ENCODE measurements at regions not wholly inside any gene's neighbourhood (a gene's known extent, or its start where the extent isn't known, plus 50 kb on each side); places are given as distances from the start of the nearest gene placed in this dataset.
"Not testable (repeated sequence)": the region's sequence is repeated elsewhere in the genome, so short reads cannot be mapped to it uniquely, and the experiment has no call there.

DNA sequence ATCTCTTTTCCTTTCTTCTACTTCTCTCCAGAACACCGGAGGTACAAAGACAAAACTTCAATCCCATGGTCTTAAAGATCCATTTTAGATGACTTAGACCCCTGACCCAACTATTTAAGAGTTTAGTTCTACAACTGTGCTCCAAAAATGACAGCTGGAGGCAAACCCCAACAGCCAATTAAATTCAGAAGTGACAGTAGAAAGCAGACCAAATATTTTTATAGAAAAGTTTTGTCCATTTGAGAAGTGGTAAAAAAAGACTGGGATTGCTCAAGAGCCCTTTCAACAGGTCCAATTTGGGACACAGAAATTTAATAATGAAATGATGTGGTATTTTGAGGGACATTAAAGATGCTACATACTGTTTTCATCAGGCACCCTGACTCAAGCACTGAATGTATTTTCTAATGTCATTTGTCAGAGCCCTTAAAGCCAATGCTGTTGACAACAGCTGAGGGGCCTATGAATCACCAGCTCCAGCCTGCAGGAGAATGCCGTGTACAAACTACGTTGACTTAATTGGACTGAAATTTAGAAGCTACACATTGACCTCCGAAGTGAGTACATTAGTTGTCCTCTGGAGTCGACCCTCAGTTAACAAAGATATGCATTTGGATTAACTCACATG lies 147.5 kb upstream of the PIK3R1 start:
- no peak for DNase-seq (ENCODE audit: low read depth)

DNA sequence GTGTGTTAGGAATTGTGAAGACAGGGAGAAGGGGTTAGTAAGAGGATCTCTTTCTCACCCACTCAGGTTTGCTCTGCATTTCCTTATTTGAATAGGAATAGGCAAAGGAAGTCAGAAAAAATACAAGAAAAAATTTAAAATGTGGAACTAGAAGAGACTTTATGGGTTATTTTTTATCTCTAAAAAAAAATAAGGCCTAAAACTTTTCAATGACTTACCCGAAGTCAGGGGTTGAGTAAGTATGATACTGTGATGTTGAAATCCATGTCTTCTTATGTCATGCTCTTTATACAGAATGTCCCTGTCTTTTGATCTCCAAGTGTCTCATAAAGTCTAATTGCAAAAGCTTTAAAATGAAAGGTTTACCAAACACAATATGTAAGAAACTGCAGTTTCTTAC lies 148.3 kb upstream of the PIK3R1 start:
- DNase-seq (ENCODE audit: low read depth), result no peak

DNA sequence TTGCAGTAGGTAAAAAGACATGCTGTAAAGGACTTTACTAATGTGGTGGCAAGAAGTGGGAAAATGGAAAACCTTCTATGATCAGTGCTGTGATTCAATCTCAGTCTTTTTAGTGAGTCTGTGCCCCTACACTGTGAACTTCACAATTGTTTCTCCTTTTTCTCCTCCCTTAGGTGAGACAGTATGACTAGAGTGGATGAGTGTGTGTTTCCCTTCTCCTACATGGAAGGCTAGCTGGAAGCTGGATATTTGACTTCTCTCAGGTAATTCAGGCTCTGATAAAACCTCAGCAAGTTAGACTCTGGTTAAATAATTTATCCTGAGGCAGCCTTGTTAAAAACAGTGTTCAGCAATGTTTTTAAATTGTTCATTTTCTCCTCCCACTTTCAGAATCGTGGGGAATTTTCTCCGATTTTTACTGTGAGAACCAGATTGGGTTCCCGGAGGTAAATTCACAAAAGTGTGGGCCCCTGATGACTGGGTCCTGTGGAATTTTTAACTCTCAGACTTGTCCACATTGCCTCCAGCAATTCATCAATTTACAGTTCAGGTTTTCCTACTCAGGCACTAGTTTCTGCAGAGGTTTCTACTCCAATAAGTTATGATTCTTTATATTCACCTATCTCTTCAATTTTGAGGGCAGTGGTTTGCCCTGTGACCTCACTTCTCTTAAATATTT lies 149.1 kb upstream of the PIK3R1 start:
- DNase-seq (ENCODE audit: low read depth), result no peak

DNA sequence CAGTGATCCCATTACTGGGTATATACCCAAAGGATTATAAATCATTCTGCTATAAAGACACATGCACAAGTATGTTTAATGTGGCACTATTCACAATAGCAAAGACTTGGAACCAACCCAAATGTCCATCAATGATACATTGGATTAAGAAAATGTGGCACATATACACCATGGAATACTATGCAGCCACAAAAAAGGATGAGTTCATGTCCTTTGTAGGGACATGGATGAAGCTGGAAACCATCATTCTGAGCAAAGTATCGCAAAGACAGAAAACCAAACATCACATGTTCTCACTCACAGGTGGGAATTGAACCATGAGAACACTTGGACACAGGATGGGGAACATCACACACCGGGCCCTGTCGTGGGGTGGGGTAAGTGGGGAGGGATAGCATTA lies 150.2 kb upstream of the PIK3R1 start:
- DNase-seq (ENCODE audit: low read depth), result not testable (repeated sequence)

DNA sequence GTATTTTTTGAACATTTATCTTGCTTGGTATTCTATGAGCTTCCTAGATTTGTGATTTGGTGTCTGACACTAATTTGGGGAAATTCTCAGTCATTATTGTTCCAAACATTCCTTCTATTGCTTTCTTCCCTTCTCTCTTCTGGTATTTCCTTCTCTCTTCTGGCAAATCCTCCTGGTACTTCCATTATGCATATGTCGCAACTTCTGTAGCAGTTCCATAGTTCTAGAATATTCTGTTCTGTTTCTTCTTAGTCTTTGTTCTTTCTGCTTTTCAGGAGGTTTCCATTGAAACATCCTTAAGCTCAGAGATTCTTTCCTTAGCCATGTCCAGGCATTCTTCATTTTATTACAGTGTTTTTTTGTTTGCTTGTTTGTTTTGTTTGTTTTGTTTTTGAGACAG lies 155.2 kb upstream of the PIK3R1 start:
- DNase-seq (ENCODE audit: low read depth), result no peak

DNA sequence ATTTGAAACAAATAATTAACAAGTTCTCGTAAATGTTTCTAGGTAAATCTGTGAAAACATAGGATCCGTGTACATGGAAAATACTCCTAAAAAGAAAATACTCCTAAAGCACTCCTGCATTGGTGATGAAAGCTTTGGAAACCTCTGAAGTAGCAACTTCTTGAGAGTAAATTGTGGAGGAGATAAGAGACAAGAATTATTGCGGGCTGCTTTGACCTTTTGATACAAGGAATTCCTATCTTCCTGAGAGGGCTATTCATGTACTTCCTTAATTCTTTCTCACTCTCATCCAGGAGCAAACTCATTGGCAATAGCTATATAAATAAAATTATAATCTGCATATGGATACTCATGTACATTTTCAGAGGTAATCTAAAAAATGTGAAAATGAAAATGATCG lies 158.4 kb upstream of the PIK3R1 start:
- DNase-seq (ENCODE audit: low read depth), result no peak

DNA sequence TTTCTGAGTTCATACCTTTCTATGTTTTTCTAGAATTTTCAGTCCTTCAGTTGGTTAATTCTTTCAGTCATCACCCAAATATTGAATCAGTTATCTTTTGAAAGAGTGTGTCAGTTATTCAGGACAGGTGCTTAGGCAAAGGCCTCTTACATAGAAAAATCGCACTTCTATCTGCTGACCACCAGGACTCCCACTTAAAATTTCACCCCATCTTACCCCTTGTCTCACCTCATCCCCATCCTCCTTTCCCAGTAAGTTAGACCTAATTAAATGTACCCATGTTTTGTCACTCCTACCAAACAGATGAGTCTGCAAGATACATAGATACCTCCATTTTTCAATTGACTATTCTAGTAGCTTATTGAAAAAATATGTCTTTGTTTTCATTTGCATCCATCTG lies 159.9 kb upstream of the PIK3R1 start:
- DNase-seq (ENCODE audit: low read depth), result no peak

DNA sequence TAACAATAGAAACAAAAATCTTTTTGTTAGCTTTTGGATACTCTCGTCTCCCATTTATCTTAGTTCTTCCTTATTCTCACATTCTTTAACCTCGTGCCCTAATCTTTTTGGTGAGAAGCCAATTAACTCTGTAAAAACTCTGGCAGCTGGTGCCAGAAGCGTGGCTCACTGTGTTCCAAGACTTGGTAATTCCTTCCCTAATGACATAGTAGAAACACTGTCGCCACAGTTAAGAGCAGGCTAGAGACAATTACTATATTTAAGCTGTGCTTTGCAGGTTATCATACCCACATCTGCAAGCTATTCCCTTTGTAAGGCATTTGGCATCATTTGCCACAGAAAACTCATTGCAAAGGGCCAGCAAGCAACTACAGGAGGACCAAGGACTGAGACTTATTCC lies 160.9 kb upstream of the PIK3R1 start:
- no peak for DNase-seq (ENCODE audit: low read depth)

DNA sequence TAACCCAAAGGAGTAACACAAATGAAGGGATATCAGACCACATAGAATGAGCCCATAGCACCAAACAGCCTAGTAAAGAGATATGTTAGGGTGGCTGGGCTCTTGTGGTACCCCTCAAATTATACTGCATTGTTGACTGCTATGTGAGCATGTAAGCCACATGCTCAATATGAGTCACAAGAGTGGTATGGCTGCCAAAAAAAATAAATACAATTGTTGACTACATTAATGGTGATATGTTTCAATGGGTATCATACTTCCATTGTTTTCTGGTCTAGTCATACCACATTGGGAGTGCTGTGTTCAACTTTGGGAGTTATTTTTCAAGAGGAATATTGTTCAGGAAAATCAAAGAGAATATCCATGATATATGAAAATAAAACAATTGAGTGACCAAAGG lies 162.4 kb upstream of the PIK3R1 start:
- no peak for DNase-seq (ENCODE audit: low read depth)

DNA sequence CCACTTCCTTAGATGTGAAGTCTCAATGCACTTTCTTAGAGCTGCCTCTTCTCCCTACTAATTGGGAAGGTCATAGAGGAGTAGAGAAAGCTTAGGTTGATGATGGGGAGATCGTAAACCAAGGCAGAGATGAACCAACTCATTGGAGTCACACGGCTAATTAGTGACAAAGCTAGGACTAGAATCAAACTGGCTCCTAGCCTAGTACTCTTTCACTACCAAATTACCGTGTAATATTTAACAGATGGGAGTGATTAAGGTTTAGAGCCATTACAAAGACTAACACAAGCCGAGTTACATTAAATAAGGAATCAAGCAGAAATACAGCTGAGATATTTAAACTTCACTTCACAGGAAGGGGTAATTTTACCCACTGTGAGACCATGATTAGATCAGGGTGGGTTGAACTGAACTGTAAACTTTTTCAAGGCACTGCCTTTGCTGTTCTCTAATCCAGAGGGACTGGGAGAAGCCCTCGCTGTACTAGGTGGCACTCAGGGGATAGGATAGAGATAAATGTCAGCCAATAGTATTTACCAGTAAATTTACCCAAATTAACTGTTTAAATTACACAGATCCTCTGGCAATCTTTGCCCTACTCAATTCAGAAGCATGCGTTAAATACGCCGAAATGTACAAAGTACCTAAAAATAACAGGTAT lies 166.4 kb upstream of the PIK3R1 start:
- no peak for DNase-seq (ENCODE audit: low read depth)

DNA sequence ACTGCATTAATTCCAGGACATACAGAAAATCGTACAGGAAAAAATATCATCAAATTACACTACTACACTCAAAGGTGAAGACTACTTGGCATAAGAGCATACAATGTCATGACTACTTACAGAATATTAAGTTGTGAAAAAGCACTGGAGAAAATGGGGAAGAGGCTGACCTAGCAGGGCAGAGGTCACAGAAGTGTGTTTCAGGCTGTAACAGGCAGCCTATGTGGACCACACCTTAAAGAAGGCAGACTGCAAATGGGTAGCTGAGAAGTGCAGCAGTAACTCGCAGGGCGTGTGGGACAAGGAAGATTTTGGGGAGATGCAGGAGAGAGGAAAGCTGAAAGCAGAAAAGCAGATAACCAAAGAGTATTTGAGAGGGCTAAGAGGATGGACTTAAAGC lies 167.0 kb upstream of the PIK3R1 start:
- DNase-seq (ENCODE audit: low read depth), result no peak

DNA sequence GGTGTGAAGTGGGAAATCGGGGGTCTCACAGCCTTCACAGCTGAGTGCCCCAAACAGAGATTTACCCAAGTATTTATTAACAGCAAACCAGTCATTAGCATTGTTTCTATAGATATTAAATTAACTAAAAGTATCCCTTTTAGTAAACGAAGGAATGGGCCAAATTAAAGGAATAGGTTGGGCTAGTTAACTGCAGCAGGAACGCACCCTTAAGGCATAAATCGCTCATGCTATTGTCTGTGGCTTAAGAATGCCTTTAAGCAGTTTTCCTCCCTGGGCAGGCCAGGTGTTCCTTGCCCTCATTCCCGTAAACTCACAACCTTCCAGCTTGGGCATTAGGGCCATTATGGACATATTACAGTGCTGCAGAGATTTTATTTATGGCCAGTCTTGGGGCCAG lies 167.5 kb upstream of the PIK3R1 start:
- not testable (repeated sequence) for DNase-seq (ENCODE audit: low read depth)

DNA sequence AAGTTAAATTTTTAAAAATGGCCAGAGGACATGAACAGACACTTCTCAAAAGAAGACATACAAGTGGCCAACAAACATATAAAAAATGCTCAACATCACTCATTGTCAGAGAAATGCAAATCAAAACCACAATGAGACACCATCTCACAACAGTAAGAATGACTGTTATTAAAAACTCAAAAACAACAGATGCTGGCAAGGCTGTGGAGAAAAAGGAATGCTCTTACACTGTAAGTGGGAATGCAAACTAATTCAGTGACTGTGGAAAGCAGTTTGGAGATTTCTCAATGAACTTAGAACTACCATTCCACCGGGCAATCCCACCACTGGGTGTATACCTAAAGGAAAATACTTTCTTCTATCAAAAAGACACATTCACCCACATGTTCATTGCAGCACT lies 168.5 kb upstream of the PIK3R1 start:
- DNase-seq (ENCODE audit: low read depth), result peak; percentile 68

DNA sequence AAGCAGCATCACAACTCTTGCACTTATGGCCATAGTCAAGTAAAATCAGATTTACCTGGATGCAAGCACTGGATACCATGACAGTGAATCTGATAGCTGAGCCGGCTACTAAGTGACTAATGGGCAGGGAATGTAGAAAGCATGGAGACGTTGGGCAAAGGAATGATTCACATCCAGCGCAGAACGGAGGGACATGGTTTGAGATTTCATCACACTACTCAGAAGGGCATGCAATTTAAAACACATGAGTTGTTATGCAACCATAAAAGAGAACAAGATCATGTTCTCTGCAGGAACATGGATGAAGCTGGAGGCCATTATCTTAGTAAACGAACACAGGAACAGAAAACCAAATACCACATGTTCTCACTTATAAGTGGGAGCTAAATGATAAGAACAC lies 169.1 kb upstream of the PIK3R1 start:
- peak; percentile 98 for DNase-seq (ENCODE audit: low read depth)

DNA sequence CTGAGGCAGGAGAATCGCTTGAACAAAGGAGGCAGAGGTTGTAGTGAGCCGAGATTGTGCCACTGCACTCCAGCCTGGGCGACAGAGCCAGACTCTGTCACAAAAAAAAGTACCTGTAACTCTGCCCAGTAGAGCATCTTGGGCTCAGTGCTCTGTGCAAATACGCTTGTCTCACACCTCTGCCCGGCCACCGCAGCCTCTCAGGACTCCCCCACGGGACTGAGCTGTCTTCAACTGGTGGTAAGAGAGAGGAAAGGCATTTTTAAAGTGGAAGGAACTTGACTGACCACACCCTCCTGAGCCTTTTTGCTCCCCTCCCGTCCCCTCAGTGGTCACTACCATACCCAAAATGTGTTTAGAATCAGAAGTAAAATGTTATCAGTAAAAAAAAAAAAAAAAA lies 174.3 kb upstream of the PIK3R1 start:
- DNase-seq (ENCODE audit: low read depth), result no peak

DNA sequence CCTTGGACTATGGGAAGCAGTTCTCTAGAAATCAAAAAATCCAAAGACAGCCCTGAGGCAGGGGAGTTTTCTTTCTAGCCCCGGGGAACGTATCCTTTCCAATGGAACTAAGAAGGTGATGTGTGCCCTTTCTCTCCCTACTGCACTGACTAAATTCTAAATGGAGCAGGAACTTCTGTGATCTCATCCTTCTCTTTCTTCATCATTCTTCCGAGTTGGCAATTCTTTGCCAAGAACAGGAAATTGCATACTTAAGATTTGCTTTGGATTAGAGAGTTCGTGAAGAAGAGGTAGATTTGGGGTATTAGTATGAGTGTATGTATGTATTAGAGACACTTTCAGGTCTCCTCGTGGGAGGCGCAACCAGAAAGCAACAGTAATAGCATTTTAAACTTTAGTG lies 178.0 kb upstream of the PIK3R1 start:
- no peak for DNase-seq (ENCODE audit: low read depth)

DNA sequence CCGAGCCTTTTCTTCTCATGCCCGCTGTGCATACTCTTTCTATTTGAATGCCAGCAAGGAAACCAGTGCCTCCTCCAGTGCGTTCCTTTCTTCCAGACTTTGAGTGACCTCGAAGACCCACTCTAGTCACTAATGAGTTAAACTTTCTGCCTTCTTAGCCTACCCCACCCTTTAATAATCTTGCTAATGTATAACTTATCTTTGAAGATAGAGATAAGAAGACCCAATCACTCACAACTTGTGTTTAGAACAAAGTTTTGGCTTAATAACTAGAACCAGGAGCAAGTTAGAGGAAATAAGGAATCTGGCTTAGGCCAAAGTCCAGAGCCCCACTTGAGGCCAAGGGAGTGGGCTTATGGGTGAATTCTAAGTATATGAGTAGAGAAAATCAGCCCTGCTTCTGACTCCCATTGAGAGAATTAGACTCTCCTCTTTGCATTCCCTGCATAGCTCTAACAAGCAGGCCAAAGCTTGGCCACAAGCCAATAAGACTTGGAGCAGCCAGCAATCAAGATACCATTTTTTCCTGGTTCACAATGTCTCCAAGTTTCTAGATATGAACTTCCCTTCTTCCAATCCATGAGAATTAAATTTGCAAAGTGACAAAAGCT lies 181.5 kb upstream of the PIK3R1 start:
- no peak for DNase-seq (ENCODE audit: low read depth)

DNA sequence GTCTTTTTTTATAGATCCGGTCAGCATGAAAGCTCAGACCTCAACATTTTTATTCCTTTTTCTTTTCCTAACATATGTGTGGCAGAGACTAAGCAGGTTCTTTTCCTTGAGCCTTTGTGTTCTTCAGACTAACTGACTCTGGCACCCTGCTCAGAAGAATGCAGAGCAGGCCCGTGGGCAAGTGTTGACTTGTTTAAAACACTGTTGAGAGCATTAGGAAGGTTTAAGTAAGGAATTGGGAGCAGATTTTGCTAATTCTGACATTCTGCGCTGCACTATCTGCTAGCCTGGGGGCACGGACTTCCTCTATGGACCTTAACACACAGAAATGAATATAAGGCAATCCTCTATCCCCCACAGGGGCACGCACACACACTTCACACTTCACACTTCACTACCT lies 182.5 kb upstream of the PIK3R1 start:
- no peak for DNase-seq (ENCODE audit: low read depth)

DNA sequence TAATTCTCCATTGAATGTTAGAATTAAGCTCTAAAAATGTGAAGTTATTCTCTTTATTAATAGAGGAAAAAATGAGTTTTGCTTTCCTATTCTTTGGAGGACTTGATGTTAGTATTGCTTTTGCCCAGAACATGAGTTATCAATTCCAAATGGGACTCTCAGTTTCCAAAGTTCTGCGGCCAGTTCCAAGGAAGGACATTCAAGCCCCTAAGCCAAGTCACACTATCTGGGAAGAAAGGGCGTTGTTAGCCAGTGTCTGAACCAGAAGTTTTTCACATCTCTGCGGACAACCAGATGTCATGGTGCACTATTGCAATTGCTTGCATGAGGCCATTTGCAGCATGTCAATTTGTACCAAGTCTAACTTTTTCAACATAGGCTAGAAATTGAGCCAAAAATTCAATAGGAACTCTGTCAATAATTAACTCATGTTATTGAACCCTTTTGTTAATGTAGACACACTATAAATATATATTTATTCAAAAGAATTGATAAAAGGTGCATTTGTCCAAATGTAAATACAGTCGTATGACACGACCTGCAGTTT lies 183.3 kb upstream of the PIK3R1 start:
- no peak for DNase-seq (ENCODE audit: low read depth)

DNA sequence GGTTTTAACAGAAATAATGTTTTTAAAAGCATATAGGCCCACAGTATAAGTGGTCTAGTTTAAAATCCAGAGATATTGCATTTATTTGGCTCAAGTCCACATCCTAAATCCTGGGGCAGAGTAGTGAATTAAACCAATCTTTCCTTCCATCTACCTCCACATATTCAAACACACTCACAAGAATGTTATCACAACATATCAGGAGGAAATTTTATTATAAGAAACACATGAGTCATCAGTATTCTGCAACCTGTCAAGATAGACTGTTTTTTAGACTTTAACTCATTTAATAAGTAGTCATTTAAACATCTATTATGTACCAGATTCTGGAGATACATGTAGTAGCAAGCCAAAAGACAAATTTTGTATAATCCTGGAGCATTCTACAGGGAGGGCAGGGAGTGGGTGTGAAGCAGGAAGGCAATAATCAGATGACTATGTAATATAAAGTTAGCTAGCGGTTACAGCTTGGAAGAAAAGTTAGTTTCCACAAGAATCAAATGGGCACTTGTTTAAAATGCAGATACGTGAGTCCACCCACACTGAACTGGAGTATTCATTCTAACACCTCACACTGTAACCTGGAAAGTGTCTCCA lies 187.3 kb upstream of the PIK3R1 start:
- no peak for DNase-seq (ENCODE audit: low read depth)

DNA sequence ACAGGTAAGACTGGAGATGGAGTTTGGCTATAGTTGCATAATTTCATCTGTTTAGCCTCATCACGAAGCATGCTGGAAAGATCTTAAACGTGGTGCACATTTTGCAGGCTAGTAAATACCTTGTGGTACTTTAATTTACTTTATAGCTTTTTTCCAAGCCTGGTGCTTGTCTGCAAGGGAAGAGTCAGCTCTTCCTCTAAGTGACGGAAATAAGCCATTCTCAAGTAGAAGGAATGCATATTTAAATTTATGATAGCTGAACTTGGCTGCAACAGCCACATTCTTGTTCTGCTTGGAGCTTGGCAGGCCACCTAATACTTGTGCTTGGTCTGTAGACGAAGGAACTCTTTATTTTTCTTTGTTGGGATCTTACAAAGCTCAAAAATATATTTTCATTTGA lies 188.0 kb upstream of the PIK3R1 start:
- DNase-seq (ENCODE audit: low read depth), result no peak

DNA sequence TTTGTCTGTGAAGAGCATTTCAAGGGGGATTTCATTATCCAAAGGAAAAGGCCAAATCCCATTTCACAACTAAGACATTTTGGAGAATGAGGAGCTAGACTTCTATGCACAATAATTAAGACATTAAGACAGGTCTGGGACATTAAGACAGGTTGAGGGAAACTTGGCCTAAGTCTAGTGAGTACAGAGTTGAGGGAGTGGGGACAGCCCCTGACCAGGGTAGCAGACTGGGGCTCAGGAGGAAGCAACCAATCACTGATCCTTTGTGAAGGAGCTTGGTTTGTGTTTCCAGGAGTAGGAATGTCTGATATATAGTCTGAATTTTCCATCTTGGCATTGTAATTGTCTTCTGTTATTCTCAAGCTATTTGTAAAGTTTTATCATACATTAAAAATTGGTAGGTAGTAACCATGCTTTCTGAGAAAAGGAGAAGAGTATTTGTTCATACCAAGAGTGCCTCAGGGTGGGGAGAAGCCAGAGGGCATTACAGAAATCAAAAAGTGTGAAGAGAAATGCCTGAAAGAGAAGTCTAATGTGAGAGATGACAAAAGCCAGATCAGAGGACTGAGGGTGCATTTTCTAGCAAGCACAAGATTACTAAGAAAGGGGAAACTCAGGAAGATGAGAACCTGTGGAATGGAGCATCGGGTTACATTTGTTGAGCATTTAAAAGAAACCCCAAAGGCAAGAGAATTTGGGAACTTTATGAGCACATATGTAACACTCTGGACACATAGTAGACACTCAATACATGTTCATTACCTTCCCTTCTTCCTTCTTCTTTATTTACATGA lies 189.3 kb upstream of the PIK3R1 start:
- no peak for DNase-seq (ENCODE audit: low read depth)
